Panc1 (cell line): ENCODE measurements at regions not wholly inside any gene's neighbourhood (a gene's known extent, or its start where the extent isn't known, plus 50 kb on each side); places are given as distances from the start of the nearest gene placed in this dataset.

Source experiments
- POLR2AphosphoS5 ChIP-seq: IDR thresholded peaks from 2 replicates; pipeline ENCODE4 v1.6.1; 2012; ENCODE audit warnings: mild to moderate bottlenecking, low read depth, low read length, moderate library complexity
- TF ChIP-seq, protein P1 (sequence below): fragments of 450-650 bp; IDR thresholded peaks from 2 replicates; pipeline ENCODE4 v1.5.1; 2017; ENCODE audit warnings: mild to moderate bottlenecking

GRCh38 chr6:90807791-90808701 lies 221.2 kb upstream of the MAP3K7 start:
- TF ChIP-seq POLR2AphosphoS5 = no peak
- TF ChIP-seq, protein P1, sequence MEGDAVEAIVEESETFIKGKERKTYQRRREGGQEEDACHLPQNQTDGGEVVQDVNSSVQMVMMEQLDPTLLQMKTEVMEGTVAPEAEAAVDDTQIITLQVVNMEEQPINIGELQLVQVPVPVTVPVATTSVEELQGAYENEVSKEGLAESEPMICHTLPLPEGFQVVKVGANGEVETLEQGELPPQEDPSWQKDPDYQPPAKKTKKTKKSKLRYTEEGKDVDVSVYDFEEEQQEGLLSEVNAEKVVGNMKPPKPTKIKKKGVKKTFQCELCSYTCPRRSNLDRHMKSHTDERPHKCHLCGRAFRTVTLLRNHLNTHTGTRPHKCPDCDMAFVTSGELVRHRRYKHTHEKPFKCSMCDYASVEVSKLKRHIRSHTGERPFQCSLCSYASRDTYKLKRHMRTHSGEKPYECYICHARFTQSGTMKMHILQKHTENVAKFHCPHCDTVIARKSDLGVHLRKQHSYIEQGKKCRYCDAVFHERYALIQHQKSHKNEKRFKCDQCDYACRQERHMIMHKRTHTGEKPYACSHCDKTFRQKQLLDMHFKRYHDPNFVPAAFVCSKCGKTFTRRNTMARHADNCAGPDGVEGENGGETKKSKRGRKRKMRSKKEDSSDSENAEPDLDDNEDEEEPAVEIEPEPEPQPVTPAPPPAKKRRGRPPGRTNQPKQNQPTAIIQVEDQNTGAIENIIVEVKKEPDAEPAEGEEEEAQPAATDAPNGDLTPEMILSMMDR = no peak
